GM19438 (cell line): ENCODE measurements at regions not wholly inside any gene's neighbourhood (a gene's known extent, or its start where the extent isn't known, plus 50 kb on each side); places are given as distances from the start of the nearest gene placed in this dataset.
"Not testable (repeated sequence)": the region's sequence is repeated elsewhere in the genome, so short reads cannot be mapped to it uniquely, and the experiment has no call there.

ENCODE experiments used
- ATAC-seq: cut with Tn5 transposase; IDR thresholded peaks from one replicate; pipeline ENCODE4 v1.9.1; 2021; ENCODE audit warnings: low read depth; ENCODE audit not compliant: unreplicated experiment

- no peak for ATAC-seq
Observed at GRCh38 chr2:167608487-167608886, 638.9 kb downstream of the STK39 start.

GRCh38 chr2:167607731-167608130 is 639.7 kb downstream of the STK39 start:
- ATAC-seq: no peak

- no peak for ATAC-seq
Observed at GRCh38 chr2:167607211-167607610, 640.2 kb downstream of the STK39 start.

- no peak for ATAC-seq
Observed at GRCh38 chr2:167602122-167602521, 645.3 kb downstream of the STK39 start.

- no peak for ATAC-seq
Observed at GRCh38 chr2:167599219-167599618, 648.2 kb downstream of the STK39 start.

- ATAC-seq: peak; percentile 71
Observed at GRCh38 chr2:167595839-167596471, 651.4 kb downstream of the STK39 start.

GRCh38 chr2:167595021-167595420 is 652.4 kb downstream of the STK39 start:
- no peak for ATAC-seq

GRCh38 chr2:167592441-167592840 is 655.0 kb downstream of the STK39 start:
- ATAC-seq: no peak

- no peak for ATAC-seq
Observed at GRCh38 chr2:167582619-167583018, 664.8 kb downstream of the STK39 start.

- no peak for ATAC-seq
Observed at GRCh38 chr2:167581961-167582574, 665.3 kb downstream of the STK39 start.

GRCh38 chr2:167579826-167580225 is 667.6 kb downstream of the STK39 start:
- no peak for ATAC-seq

- no peak for ATAC-seq
Observed at GRCh38 chr2:167575276-167575675, 672.1 kb downstream of the STK39 start.

- ATAC-seq: no peak
Observed at GRCh38 chr2:167572883-167573619, 674.3 kb downstream of the STK39 start.

- no peak for ATAC-seq
Observed at GRCh38 chr2:167570370-167570769, 677.0 kb downstream of the STK39 start.

- ATAC-seq: not testable (repeated sequence)
Observed at GRCh38 chr2:167563885-167564619, 675.8 kb downstream of the XIRP2 start.

GRCh38 chr2:167558272-167558991 is 670.2 kb downstream of the XIRP2 start:
- not testable (repeated sequence) for ATAC-seq

GRCh38 chr2:167555098-167555720 is 666.9 kb downstream of the XIRP2 start:
- ATAC-seq: no peak

- no peak for ATAC-seq
Observed at GRCh38 chr2:167553635-167554034, 665.4 kb downstream of the XIRP2 start.

GRCh38 chr2:167551416-167551815 is 663.1 kb downstream of the XIRP2 start:
- ATAC-seq: no peak

- ATAC-seq: no peak
Observed at GRCh38 chr2:167550448-167550847, 662.2 kb downstream of the XIRP2 start.
